Endothelial cell of umbilical vein (primary cell): ENCODE measurements at regions not wholly inside any gene's neighbourhood (a gene's known extent, or its start where the extent isn't known, plus 50 kb on each side); places are given as distances from the start of the nearest gene placed in this dataset.

Experiments used
- BruUV-seq: library from RNA; stranded (reverse); fragments of 400-500 nt; replicated peaks from 2 replicates; lab custom pipeline; 2021; lab: Mats Ljungman, UMichigan
- CTCF ChIA-PET: fragments of 300-600, 350-600 bp; sonication (Branson Sonifier 250); formaldehyde crosslinking; loops from one replicate; lab custom pipeline; 2021; ENCODE audit warnings: antibody characterized with exemption, inconsistent platforms; lab: Charles Lee
- POLR2A ChIA-PET: fragments of 300-600, 350-600 bp; sonication (Branson Sonifier 250); formaldehyde crosslinking; loops from one replicate; lab custom pipeline; 2021; ENCODE audit warnings: antibody characterized with exemption, inconsistent platforms; lab: Charles Lee
- DNase-seq: peaks from one replicate; pipeline ENCODE4 v3.0.0-alpha.2; 2011; ENCODE audit warnings: low read depth, low spot score
- FAIRE-seq: peaks from 2 replicates; lab custom pipeline; 2011; peaks lifted over from hg19 to GRCh38; lab: Jason Lieb, UNC
- H2AFZ ChIP-seq: 2 replicates; pipeline ENCODE4 v1.6.0; 2012; ENCODE audit warnings: low read depth, low read length, control low read depth, inconsistent platforms
- H3K27ac ChIP-seq: 2 replicates; pipeline ENCODE4 v1.5.1; 2011; ENCODE audit warnings: low read depth, mild to moderate bottlenecking, control low read depth, low read length, moderate library complexity; ENCODE audit not compliant: insufficient read depth
- H3K27me3 ChIP-seq, 2 experiments: 2 replicates each; pipeline versions ENCODE4 v1.6.0 to v1.6.1; 2011; ENCODE audit warnings: low read length in 2 of 2, mixed read lengths in 1 of 2; ENCODE audit not compliant: control insufficient read depth in 2 of 2, insufficient read depth in 2 of 2
- H3K36me3 ChIP-seq, 2 experiments: 2 replicates in 1 of 2; 3 replicates in 1 of 2; pipeline ENCODE4 v1.5.1; 2011; ENCODE audit warnings: low read length in 2 of 2, mild to moderate bottlenecking in 1 of 2, moderate library complexity in 1 of 2; ENCODE audit not compliant: control insufficient read depth in 2 of 2, insufficient read depth in 2 of 2; ENCODE audit errors: extremely low read depth in 1 of 2
- H3K4me1 ChIP-seq: 3 replicates; pipeline ENCODE4 v1.5.1; 2011; ENCODE audit warnings: mild to moderate bottlenecking, low read length; ENCODE audit not compliant: control insufficient read depth, insufficient read depth; ENCODE audit errors: extremely low read depth
- H3K4me2 ChIP-seq: 2 replicates; pipeline ENCODE4 v1.6.1; 2011; ENCODE audit warnings: low read length, control low read depth, mixed read lengths; ENCODE audit not compliant: insufficient read depth
- H3K4me3 ChIP-seq, 3 experiments: fragments of 200-600 bp in 1 of 3; sonication (generic), shearing (Covaris generic) in 1 of 3; replicated peaks in 1 of 3; 2 replicates each; pipeline ENCODE4 v1.5.1; 2011 to 2016; ENCODE audit warnings: control low read depth in 3 of 3, low read length in 3 of 3, mild to moderate bottlenecking in 2 of 3, inconsistent platforms in 1 of 3, low read depth in 1 of 3, moderate library complexity in 1 of 3; ENCODE audit not compliant: insufficient read depth in 1 of 3
- H3K79me2 ChIP-seq: 2 replicates; pipeline ENCODE4 v1.6.0; 2012; ENCODE audit warnings: low read length, inconsistent platforms; ENCODE audit not compliant: control insufficient read depth, insufficient read depth
- H3K9ac ChIP-seq: replicated peaks from 2 replicates; pipeline ENCODE3; 2011; ENCODE audit warnings: low read length, control low read depth; ENCODE audit not compliant: insufficient read depth; ENCODE audit errors: extremely low read depth
- H3K9me1 ChIP-seq: replicated peaks from 3 replicates; pipeline ENCODE4 v1.6.0; 2011; ENCODE audit warnings: mild to moderate bottlenecking, low read length; ENCODE audit not compliant: control insufficient read depth, insufficient read depth; ENCODE audit errors: extremely low read depth
- H3K9me3 ChIP-seq: replicated peaks from 2 replicates; pipeline ENCODE4 v1.5.1; 2012; ENCODE audit warnings: low read length, inconsistent platforms; ENCODE audit not compliant: control insufficient read depth, insufficient read depth
- H4K20me1 ChIP-seq: replicated peaks from 2 replicates; pipeline ENCODE3; 2011; ENCODE audit warnings: mild to moderate bottlenecking, low read length; ENCODE audit not compliant: control insufficient read depth, insufficient read depth; ENCODE audit errors: extremely low read depth
- CTCF ChIP-seq, 2 donors: IDR thresholded peaks; 1 replicate in 1 of 2; 2 replicates in 1 of 2; pipeline ENCODE4 v1.5.1; 2011; ENCODE audit warnings: low read length in 2 of 2, mild to moderate bottlenecking in 2 of 2, moderate library complexity in 2 of 2, control low read depth in 1 of 2, inconsistent platforms in 1 of 2, low read depth in 1 of 2; ENCODE audit not compliant: insufficient read depth in 1 of 2; ENCODE audit errors: extremely low read depth in 1 of 2
- EZH2 ChIP-seq: IDR thresholded peaks from 2 replicates; pipeline ENCODE4 v1.6.1; 2012; ENCODE audit warnings: borderline replicate concordance, low read depth, mild to moderate bottlenecking, moderate library complexity, low read length, inconsistent platforms; ENCODE audit not compliant: severe bottlenecking
- FOS ChIP-seq: IDR thresholded peaks from 2 replicates; pipeline ENCODE4 v1.6.1; 2011; ENCODE audit warnings: mild to moderate bottlenecking, low read length, moderate library complexity, borderline replicate concordance; ENCODE audit not compliant: insufficient read depth
- GATA2 ChIP-seq: IDR thresholded peaks from 2 replicates; pipeline ENCODE4 v1.7.0; 2011; ENCODE audit warnings: low read depth, mild to moderate bottlenecking, moderate library complexity, mixed read lengths, low read length; ENCODE audit not compliant: insufficient read length, insufficient read depth
- JUN ChIP-seq: IDR thresholded peaks from 2 replicates; pipeline ENCODE4 v1.6.1; 2011; ENCODE audit warnings: borderline replicate concordance, low read depth; ENCODE audit not compliant: insufficient read length, insufficient read depth
- MAX ChIP-seq: IDR thresholded peaks from 2 replicates; pipeline ENCODE4 v1.6.1; 2011; ENCODE audit not compliant: insufficient read depth, insufficient read length
- MYC ChIP-seq: IDR thresholded peaks from one replicate; pipeline ENCODE4 v1.6.1; 2011; ENCODE audit warnings: mild to moderate bottlenecking, low read depth, low read length
- POLR2A ChIP-seq: IDR thresholded peaks from 2 replicates; pipeline ENCODE4 v1.6.1; 2012; ENCODE audit warnings: low read depth, mild to moderate bottlenecking, control low read depth, low read length
- POLR2AphosphoS5 ChIP-seq: IDR thresholded peaks from 2 replicates; pipeline ENCODE4 v1.6.1; 2012; ENCODE audit warnings: low read depth, mild to moderate bottlenecking, control low read depth, low read length, moderate library complexity; ENCODE audit not compliant: insufficient read depth
- dilution Hi-C: fragments of 300-500 bp; cut with MboI; formaldehyde crosslinking; loops from one replicate; pipeline ENCODE4 v1.15.0; 2019; ENCODE audit warnings: low sequenced_read_pairs; ENCODE audit not compliant: extremely low pct_ligation_motif_present
- intact Hi-C: fragments of 100-400 bp; cut with micrococcal nuclease; formaldehyde crosslinking; loops from one replicate; pipeline ENCODE4 v1.10.0; 2022

- Histone ChIP-seq H3K27me3 (no peaks in the 10 kb centered on the region), H2AFZ (no peak overlapping the region), H3K79me2 (no peaks in the 10 kb centered on the region), H3K4me2 (no peak overlapping the region), H4K20me1 (no peaks in the 10 kb centered on the region), H3K27ac (no peak overlapping the region), H3K9me1 (no peaks in the 10 kb centered on the region), H3K36me3 (no peaks in the 10 kb centered on the region), H3K9ac (no peak overlapping the region), H3K9me3 (no peaks in the 10 kb centered on the region), H3K4me3 (no peak overlapping the region), H3K4me1 (no peaks in the 10 kb centered on the region)
- ChIA-PET CTCF (interaction anchor here (1.1 kb wide), 1 partner anchor 19 kb away, joined by 3 read pairs; no protein-coding TSS in a partner anchor), POLR2A (no interaction called here)
- dilution Hi-C loops = no loop called here
- DNase-seq (no peak), FAIRE-seq (no peak)
- BruUV-seq = no TSS peak
- no peak for TF ChIP-seq MYC
- no peak for TF ChIP-seq MAX
- no peak for TF ChIP-seq FOS
- no peak for TF ChIP-seq CTCF (IDR thresholded peaks at IDR 0.05; ENCODE audit: extremely low read depth in 1 of 2, insufficient read depth in 1 of 2, low read depth in 1 of 2, low read length in 2 of 2)
- no peak for TF ChIP-seq POLR2A
- no peak for TF ChIP-seq POLR2AphosphoS5
- no peak for TF ChIP-seq EZH2
- TF ChIP-seq JUN = no peak
- TF ChIP-seq GATA2 = no peak
- intact Hi-C loops = no loop called here
Observed at GRCh38 chr16:58863042-58863441, 128.9 kb upstream of the GOT2 start.
